ENCODE measurements at regions not wholly inside any gene's neighbourhood (a gene's known extent, or its start where the extent isn't known, plus 50 kb on each side); places are given as distances from the start of the nearest gene placed in this dataset.

DNA sequence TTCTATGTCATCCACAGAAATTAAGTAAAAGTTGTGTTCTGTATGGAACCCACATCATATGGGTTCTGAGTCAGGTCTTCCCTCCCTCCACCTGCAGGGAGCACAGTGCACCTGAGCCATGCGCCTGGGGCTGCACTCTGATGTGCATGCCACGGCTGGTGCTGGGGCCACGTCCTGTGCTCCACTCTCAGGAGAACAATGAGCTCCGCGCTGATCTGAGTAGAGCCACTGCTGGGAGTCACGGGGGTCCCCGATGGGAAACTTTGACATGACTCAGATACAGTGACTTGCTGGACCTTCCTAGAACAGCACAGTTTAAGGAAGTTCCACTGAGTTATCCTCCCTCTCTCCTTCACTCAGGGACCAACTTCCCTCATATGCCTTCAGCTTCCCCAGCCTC, 683.4 kb downstream of the TMEM121 start:
- TF ChIP-seq, protein P1, sequence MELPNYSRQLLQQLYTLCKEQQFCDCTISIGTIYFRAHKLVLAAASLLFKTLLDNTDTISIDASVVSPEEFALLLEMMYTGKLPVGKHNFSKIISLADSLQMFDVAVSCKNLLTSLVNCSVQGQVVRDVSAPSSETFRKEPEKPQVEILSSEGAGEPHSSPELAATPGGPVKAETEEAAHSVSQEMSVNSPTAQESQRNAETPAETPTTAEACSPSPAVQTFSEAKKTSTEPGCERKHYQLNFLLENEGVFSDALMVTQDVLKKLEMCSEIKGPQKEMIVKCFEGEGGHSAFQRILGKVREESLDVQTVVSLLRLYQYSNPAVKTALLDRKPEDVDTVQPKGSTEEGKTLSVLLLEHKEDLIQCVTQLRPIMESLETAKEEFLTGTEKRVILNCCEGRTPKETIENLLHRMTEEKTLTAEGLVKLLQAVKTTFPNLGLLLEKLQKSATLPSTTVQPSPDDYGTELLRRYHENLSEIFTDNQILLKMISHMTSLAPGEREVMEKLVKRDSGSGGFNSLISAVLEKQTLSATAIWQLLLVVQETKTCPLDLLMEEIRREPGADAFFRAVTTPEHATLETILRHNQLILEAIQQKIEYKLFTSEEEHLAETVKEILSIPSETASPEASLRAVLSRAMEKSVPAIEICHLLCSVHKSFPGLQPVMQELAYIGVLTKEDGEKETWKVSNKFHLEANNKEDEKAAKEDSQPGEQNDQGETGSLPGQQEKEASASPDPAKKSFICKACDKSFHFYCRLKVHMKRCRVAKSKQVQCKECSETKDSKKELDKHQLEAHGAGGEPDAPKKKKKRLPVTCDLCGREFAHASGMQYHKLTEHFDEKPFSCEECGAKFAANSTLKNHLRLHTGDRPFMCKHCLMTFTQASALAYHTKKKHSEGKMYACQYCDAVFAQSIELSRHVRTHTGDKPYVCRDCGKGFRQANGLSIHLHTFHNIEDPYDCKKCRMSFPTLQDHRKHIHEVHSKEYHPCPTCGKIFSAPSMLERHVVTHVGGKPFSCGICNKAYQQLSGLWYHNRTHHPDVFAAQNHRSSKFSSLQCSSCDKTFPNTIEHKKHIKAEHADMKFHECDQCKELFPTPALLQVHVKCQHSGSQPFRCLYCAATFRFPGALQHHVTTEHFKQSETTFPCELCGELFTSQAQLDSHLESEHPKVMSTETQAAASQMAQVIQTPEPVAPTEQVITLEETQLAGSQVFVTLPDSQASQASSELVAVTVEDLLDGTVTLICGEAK (IDR thresholded peaks at IDR 0.05), result no peak
- TF ChIP-seq, protein P1 (CRISPR knock-in tag; IDR thresholded peaks at IDR 0.05), result no peak
- TF ChIP-seq, protein P2, sequence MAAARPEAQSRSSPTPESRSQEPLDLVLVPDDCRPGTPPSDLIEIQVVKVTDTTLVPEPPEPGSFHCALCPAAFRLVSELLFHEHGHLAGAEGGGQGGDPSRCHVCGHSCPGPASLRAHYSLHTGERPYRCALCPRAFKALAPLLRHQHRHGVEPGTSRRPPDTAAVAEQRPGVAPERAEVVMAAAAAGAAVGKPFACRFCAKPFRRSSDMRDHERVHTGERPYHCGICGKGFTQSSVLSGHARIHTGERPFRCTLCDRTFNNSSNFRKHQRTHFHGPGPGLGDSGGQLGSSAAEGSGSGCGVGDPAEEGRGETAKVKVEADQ (CRISPR knock-in tag; IDR thresholded peaks at IDR 0.05; ENCODE audit: borderline replicate concordance), result no peak
- no peak for TF ChIP-seq ZNF776 (CRISPR knock-in tag; IDR thresholded peaks at IDR 0.05)
- no peak for TF ChIP-seq POLR2AphosphoS5 (IDR thresholded peaks at IDR 0.05; ENCODE audit: low read depth, low read length)
- TF ChIP-seq EZH2 (conservative IDR thresholded peaks at IDR 0.05; ENCODE audit: low read depth, low read length), result no peak
- no peak for TF ChIP-seq ZNF883 (CRISPR knock-in tag; IDR thresholded peaks at IDR 0.05; ENCODE audit: not compliant biosample characterization)
- TF ChIP-seq ZNF878 (CRISPR knock-in tag; IDR thresholded peaks at IDR 0.05), result no peak
- TF ChIP-seq ZNF274 (CRISPR knock-in tag; IDR thresholded peaks at IDR 0.05), result no peak
- TF ChIP-seq, protein P3, sequence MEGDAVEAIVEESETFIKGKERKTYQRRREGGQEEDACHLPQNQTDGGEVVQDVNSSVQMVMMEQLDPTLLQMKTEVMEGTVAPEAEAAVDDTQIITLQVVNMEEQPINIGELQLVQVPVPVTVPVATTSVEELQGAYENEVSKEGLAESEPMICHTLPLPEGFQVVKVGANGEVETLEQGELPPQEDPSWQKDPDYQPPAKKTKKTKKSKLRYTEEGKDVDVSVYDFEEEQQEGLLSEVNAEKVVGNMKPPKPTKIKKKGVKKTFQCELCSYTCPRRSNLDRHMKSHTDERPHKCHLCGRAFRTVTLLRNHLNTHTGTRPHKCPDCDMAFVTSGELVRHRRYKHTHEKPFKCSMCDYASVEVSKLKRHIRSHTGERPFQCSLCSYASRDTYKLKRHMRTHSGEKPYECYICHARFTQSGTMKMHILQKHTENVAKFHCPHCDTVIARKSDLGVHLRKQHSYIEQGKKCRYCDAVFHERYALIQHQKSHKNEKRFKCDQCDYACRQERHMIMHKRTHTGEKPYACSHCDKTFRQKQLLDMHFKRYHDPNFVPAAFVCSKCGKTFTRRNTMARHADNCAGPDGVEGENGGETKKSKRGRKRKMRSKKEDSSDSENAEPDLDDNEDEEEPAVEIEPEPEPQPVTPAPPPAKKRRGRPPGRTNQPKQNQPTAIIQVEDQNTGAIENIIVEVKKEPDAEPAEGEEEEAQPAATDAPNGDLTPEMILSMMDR (CRISPR knock-in tag; IDR thresholded peaks at IDR 0.05), result no peak
- TF ChIP-seq, protein P4, sequence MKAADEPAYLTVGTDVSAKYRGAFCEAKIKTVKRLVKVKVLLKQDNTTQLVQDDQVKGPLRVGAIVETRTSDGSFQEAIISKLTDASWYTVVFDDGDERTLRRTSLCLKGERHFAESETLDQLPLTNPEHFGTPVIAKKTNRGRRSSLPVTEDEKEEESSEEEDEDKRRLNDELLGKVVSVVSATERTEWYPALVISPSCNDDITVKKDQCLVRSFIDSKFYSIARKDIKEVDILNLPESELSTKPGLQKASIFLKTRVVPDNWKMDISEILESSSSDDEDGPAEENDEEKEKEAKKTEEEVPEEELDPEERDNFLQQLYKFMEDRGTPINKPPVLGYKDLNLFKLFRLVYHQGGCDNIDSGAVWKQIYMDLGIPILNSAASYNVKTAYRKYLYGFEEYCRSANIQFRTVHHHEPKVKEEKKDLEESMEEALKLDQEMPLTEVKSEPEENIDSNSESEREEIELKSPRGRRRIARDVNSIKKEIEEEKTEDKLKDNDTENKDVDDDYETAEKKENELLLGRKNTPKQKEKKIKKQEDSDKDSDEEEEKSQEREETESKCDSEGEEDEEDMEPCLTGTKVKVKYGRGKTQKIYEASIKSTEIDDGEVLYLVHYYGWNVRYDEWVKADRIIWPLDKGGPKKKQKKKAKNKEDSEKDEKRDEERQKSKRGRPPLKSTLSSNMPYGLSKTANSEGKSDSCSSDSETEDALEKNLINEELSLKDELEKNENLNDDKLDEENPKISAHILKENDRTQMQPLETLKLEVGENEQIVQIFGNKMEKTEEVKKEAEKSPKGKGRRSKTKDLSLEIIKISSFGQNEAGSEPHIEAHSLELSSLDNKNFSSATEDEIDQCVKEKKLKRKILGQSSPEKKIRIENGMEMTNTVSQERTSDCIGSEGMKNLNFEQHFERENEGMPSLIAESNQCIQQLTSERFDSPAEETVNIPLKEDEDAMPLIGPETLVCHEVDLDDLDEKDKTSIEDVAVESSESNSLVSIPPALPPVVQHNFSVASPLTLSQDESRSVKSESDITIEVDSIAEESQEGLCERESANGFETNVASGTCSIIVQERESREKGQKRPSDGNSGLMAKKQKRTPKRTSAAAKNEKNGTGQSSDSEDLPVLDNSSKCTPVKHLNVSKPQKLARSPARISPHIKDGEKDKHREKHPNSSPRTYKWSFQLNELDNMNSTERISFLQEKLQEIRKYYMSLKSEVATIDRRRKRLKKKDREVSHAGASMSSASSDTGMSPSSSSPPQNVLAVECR (CRISPR knock-in tag; IDR thresholded peaks at IDR 0.05; ENCODE audit: borderline replicate concordance), result no peak
- no peak for TF ChIP-seq SRSF9 (IDR thresholded peaks at IDR 0.05; ENCODE audit: borderline replicate concordance, insufficient read depth, low read depth, low read length, poor library complexity, severe bottlenecking)
- no peak for TF ChIP-seq PHF8 (CRISPR knock-in tag; IDR thresholded peaks at IDR 0.05)
- no peak for TF ChIP-seq NCOA1 (CRISPR knock-in tag; IDR thresholded peaks at IDR 0.05)

Measured in HepG2 (cell line).